Midbrain (tissue), 1 donor: ENCODE measurements at regions not wholly inside any gene's neighbourhood (a gene's known extent, or its start where the extent isn't known, plus 50 kb on each side); places are given as distances from the start of the nearest gene placed in this dataset.

Experiments used
- DNase-seq: peaks from one replicate; lab custom pipeline; 2025; lab: John Stamatoyannopoulos, UW

GRCh38 chr20:54272901-54273488 lies 65.1 kb downstream of the PFDN4 start:
- DNase-seq = no peak

- DNase-seq = no peak
These were observed 67.6 kb downstream of the PFDN4 start for GRCh38 chr20:54275359-54276111.

- no peak for DNase-seq
These were observed 68.8 kb downstream of the PFDN4 start for GRCh38 chr20:54276577-54277169.

- no peak for DNase-seq
These were observed 70.4 kb downstream of the PFDN4 start for GRCh38 chr20:54278262-54278661.

GRCh38 chr20:54282625-54283024 lies 74.7 kb downstream of the PFDN4 start:
- no peak for DNase-seq

GRCh38 chr20:54283253-54283652 lies 75.4 kb downstream of the PFDN4 start:
- DNase-seq = no peak

- DNase-seq = no peak
These were observed 77.2 kb downstream of the PFDN4 start for GRCh38 chr20:54284928-54285704.

- DNase-seq = no peak
These were observed 82.7 kb downstream of the PFDN4 start for GRCh38 chr20:54290636-54291035.

- no peak for DNase-seq
These were observed 83.6 kb downstream of the PFDN4 start for GRCh38 chr20:54291339-54292010.

- DNase-seq = no peak
These were observed 84.3 kb downstream of the PFDN4 start for GRCh38 chr20:54292185-54292584.

GRCh38 chr20:54293526-54293925 lies 85.6 kb downstream of the PFDN4 start:
- DNase-seq = no peak

- DNase-seq = no peak
These were observed 86.2 kb downstream of the PFDN4 start for GRCh38 chr20:54294094-54294493.

GRCh38 chr20:54295686-54296085 lies 87.8 kb downstream of the PFDN4 start:
- no peak for DNase-seq

- DNase-seq = no peak
These were observed 97.5 kb downstream of the PFDN4 start for GRCh38 chr20:54305421-54305820.

- no peak for DNase-seq
These were observed 99.3 kb downstream of the PFDN4 start for GRCh38 chr20:54306985-54307710.

- DNase-seq = no peak
These were observed 100.9 kb downstream of the PFDN4 start for GRCh38 chr20:54308804-54309203.

- no peak for DNase-seq
These were observed 111.0 kb downstream of the PFDN4 start for GRCh38 chr20:54318892-54319291.

- DNase-seq = no peak
These were observed 112.3 kb downstream of the PFDN4 start for GRCh38 chr20:54320148-54320607.

GRCh38 chr20:54321352-54322087 lies 113.6 kb downstream of the PFDN4 start:
- DNase-seq = no peak

GRCh38 chr20:54323227-54323734 lies 115.4 kb downstream of the PFDN4 start:
- no peak for DNase-seq
